ENCODE measurements at regions not wholly inside any gene's neighbourhood (a gene's known extent, or its start where the extent isn't known, plus 50 kb on each side); places are given as distances from the start of the nearest gene placed in this dataset.

DNA sequence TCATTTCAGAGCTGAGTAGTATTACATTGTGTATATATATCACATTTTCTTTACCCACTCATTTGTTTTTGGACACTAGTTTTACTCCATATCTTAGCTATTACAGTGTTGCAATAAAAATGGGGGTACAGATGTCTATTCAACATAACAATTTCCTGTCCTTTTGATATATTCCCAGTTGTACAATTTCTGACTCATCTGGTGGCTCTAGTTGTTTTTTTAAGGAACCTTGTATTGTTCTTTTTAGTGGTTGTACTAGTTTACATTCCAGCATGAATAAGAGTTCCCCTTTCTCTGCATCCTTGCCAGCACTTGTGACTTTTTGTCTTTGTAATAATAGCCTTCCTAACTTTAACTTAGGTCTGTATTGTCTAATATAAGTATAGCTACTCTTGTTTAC lies 739.9 kb downstream of the XPNPEP1 start:
- no peak for DNase-seq (ENCODE audit: low spot score)
- TF ChIP-seq, protein P1, sequence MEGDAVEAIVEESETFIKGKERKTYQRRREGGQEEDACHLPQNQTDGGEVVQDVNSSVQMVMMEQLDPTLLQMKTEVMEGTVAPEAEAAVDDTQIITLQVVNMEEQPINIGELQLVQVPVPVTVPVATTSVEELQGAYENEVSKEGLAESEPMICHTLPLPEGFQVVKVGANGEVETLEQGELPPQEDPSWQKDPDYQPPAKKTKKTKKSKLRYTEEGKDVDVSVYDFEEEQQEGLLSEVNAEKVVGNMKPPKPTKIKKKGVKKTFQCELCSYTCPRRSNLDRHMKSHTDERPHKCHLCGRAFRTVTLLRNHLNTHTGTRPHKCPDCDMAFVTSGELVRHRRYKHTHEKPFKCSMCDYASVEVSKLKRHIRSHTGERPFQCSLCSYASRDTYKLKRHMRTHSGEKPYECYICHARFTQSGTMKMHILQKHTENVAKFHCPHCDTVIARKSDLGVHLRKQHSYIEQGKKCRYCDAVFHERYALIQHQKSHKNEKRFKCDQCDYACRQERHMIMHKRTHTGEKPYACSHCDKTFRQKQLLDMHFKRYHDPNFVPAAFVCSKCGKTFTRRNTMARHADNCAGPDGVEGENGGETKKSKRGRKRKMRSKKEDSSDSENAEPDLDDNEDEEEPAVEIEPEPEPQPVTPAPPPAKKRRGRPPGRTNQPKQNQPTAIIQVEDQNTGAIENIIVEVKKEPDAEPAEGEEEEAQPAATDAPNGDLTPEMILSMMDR (IDR thresholded peaks at IDR 0.05; ENCODE audit: extremely low read depth, insufficient read depth, missing control alignments) = no peak
- in situ Hi-C loops (cut with MboI; ENCODE audit: low pct_unique_long_range_greater_than_20kb, low sequenced_read_pairs, unreplicated experiment) = no loop called here

DNA sequence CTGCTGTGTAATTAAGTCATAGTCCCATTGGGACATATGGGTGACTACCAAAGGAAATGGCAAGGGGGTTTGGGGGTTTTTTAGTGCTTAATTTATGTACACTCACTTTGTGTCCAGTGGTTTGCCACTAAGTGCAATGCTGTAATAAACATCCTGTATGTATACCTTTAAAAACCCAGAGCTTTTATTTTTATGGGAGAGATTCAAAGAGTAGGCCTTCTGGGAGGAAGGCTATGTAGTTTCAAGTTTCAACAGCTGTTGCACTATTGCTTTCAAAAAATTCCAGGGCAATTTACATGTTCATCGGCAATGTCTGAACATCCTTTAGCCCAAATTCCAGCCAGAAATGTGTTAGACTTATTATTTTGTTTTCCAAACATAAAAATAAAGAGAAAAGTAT lies 744.7 kb downstream of the XPNPEP1 start:
- DNase-seq (ENCODE audit: low spot score) = no peak
- in situ Hi-C loops (cut with MboI; ENCODE audit: low pct_unique_long_range_greater_than_20kb, low sequenced_read_pairs, unreplicated experiment) = no loop called here
- TF ChIP-seq, protein P1 (IDR thresholded peaks at IDR 0.05; ENCODE audit: extremely low read depth, insufficient read depth, missing control alignments) = no peak

DNA sequence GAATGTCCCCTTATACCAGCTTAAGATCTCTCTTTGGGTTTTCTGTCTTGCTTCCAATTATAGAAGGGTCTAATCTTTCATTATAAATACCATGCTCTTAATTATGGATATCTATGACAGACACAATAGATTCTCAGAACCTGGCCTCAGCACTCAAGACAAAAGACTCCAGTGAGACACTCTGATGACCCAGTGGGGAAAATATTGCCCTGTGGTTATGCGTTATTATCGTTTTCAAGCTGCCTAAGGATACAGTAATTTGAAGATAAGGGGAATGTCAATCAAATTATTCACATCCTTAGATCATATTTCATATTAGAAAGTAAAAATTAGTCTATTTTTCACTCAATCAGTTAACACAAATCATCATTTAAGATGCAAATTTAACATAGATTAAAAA lies 748.8 kb downstream of the XPNPEP1 start:
- TF ChIP-seq, protein P1 (IDR thresholded peaks at IDR 0.05; ENCODE audit: extremely low read depth, insufficient read depth, missing control alignments) = no peak
- DNase-seq (ENCODE audit: low spot score) = no peak
- in situ Hi-C loops (cut with MboI; ENCODE audit: low pct_unique_long_range_greater_than_20kb, low sequenced_read_pairs, unreplicated experiment) = no loop called here

DNA sequence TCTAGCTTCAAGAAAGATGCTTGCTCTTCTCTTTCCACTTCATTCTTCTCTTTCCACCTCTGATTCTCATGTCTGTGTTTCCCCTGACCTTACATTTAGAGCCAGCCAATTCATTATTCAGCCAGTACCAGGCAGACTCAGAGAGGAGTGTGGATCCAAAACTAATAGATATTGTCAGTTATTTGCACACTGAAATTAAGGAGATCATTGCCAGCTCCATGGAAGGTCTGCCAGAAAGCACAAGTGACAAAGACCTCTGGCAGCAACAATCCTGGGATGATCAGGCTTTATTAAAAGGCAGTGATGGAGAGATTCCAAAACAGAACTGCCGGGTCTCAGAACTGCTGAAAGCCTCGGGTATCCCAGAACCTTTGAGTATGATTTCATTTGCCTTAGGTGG lies 749.4 kb downstream of the XPNPEP1 start:
- in situ Hi-C loops (cut with MboI; ENCODE audit: low pct_unique_long_range_greater_than_20kb, low sequenced_read_pairs, unreplicated experiment) = no loop called here
- DNase-seq (ENCODE audit: low spot score) = no peak

DNA sequence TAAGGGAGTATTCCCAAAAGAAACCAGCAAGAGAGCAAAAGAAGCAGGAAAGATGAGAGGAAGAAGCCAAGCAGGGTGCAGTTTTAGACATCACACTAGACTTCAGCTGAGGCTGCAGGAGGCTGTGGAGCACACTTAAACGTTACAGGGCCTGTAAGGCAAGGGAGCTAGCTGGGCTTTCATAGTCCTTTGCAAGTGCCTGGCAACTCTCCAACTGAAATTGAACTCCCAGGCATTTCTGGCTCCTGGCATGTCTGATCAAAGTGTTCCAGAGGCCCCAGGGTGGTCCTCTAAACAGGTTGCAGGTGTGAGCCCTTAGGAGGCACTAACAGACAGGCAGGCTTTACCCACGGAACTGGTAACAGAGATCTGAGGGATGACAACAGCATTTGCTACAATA lies 750.2 kb downstream of the XPNPEP1 start:
- in situ Hi-C loops (cut with MboI; ENCODE audit: low pct_unique_long_range_greater_than_20kb, low sequenced_read_pairs, unreplicated experiment) = no loop called here
- TF ChIP-seq, protein P1 (IDR thresholded peaks at IDR 0.05; ENCODE audit: extremely low read depth, insufficient read depth, missing control alignments) = no peak
- no peak for DNase-seq (ENCODE audit: low spot score)

More for the DNA sequence above, 749.4 kb downstream of the XPNPEP1 start:
- TF ChIP-seq, protein P1 (IDR thresholded peaks at IDR 0.05; ENCODE audit: extremely low read depth, insufficient read depth, missing control alignments) = no peak

DNA sequence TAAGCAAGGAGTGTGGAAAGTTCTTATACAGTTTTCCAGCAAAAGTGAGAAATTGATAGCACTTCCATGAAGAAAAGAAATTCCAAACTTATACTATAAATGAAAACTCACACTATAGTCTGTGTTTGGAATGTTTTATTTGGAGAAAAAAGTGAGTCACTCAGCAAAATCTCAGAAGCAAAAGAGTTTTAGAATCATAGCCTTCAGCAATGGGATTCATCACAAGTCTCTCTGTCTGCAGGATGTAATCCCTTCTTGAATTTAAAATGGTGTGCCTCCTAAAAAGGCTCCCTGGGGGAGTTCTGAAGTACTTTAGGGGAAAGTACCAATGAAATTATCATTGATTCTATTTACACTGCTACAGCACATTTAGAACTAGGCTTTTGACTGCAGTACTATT lies 756.4 kb downstream of the XPNPEP1 start:
- TF ChIP-seq, protein P1 (IDR thresholded peaks at IDR 0.05; ENCODE audit: extremely low read depth, insufficient read depth, missing control alignments) = no peak
- DNase-seq (ENCODE audit: low spot score) = no peak
- in situ Hi-C loops (cut with MboI; ENCODE audit: low pct_unique_long_range_greater_than_20kb, low sequenced_read_pairs, unreplicated experiment) = no loop called here

DNA sequence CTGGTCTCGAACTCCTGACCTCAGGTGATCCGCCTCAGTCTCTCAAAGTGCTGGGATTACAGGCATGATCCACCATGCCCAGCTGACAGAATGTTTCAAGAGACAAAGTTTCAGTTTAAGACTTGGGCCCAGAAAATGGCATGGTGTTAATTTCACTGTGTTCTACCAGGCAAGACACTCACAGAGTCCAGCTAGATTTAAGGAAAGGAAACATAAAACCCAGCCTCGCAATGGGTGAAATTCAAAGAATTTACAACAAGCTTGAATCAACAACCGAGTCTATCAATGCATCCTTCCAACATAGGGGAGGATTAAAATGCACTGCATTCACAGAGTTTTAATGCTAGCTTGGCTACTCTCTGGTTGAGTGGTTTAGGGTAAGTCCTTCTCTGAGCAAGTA lies 764.0 kb downstream of the XPNPEP1 start:
- no peak for DNase-seq (ENCODE audit: low spot score)
- TF ChIP-seq, protein P1 (IDR thresholded peaks at IDR 0.05; ENCODE audit: extremely low read depth, insufficient read depth, missing control alignments) = no peak
- in situ Hi-C loops (cut with MboI; ENCODE audit: low pct_unique_long_range_greater_than_20kb, low sequenced_read_pairs, unreplicated experiment) = no loop called here
